ENCODE measurements at regions not wholly inside any gene's neighbourhood (a gene's known extent, or its start where the extent isn't known, plus 50 kb on each side); places are given as distances from the start of the nearest gene placed in this dataset.

DNA sequence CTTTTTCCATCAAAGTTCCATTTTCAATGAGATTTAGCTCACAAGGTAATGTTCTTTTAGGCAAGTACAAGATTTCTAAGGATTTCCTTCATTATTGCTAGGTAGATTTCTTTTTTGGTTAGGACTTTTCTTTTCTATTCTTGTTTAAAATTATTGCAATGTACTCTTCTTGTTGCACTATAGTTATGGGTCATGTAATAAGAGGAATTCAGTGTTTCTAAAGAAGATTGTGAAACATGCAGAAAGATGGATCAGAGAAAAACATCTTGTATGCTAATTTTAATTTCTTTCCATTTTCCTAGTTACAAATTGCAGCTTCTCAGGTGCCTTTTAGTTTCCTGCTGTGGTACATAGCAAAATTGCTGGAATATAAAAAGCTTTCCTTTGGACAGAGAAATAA is 56.1 kb downstream of the BTG1 start:
- no peak overlapping the region for H3K4me3 ChIP-seq (ENCODE audit: low read depth, low read length)
- no peak for DNase-seq (ENCODE audit: low read depth)

DNA sequence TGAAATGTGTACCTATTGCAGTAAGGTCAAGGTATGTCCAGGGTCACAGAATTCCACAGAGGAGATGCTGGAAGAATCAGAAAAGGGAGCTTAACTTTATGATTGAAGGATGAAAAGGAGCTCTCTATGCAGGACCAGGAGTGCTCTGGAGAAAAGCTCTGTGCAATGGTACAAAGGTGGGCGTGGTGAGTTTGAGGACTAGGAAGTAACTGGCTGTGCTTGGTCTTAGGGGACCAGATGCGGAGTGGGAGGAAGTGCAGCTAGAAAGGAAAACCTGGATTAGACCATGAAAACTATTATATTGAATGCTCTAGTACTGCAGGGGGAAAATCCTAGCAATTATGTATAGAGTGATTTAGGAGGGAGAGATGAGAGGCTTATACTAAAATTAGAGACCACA is 56.8 kb downstream of the BTG1 start:
- H3K4me3 ChIP-seq (ENCODE audit: low read depth, low read length): no peak overlapping the region
- DNase-seq (ENCODE audit: low read depth): no peak

DNA sequence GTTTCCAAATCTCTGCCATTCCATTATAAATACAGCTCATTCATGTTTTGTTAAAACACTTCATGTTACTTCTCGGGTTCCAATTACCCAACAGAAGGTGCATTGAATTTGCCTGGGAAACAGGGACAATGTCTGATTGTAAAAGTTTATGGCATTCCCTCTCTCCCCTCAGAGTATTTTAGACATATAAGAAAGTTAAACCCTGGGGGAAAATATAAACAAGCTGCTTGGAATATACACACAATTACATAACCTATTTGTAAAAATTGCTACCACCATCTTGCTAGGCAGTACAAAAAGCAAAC is 60.0 kb downstream of the BTG1 start:
- no peak for DNase-seq (ENCODE audit: low read depth)

DNA sequence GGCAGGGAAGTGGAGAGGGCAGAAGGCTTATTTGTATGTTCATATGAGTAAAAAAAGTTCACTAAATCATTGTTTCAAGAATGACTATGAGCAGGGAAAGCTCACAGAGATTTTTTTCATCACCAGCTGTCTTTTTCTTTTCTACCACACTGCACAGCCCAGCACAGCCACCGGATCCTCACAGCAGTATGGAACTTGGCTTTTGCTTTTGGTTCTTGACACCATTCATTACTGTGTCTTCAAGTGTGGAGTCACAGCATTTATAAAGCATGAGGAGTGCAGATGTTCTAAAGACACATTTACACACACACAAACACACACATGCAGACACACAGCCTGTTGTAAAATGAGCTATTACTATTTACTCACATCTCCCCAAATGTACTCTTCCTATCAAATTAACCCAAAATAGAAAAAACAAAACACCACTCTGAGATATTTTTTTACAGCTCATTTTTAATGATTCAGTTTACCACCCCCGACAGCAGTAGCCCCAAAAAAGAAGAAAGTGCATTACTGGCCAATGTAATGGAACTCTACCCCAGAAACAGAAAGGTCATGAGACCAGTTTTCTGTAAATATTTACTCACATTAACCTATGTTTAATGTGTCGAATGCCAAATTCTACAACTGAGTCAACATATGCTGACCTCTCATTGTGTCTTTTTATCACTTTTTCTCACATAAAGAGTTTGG is 60.5 kb downstream of the BTG1 start:
- no peak for DNase-seq (ENCODE audit: low read depth)

More for the DNA sequence above, 60.0 kb downstream of the BTG1 start:
- no peak overlapping the region for H3K4me3 ChIP-seq (ENCODE audit: low read depth, low read length)

DNA sequence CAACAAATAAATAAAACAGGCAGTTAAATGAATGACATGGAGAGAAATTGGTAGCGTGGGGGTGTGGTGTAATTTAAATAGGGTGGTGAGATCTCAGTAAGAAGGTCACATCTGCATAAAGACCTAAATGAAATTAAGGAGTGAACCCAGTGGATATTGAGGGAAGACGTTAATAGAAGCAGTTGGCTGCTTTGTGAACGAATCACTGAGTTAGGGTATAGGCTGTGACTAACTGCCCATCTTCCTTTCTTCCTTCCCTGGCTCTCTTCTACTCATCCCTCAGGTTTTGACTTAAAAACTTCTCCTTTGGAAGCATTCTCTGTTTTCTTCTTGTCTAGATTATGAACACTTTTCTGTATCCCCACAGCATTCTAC is 64.7 kb downstream of the BTG1 start:
- no peak overlapping the region for H3K4me3 ChIP-seq (ENCODE audit: low read depth, low read length)
- no peak for DNase-seq (ENCODE audit: low read depth)

More for the DNA sequence above, 60.5 kb downstream of the BTG1 start:
- no peak overlapping the region for H3K4me3 ChIP-seq (ENCODE audit: low read depth, low read length)

DNA sequence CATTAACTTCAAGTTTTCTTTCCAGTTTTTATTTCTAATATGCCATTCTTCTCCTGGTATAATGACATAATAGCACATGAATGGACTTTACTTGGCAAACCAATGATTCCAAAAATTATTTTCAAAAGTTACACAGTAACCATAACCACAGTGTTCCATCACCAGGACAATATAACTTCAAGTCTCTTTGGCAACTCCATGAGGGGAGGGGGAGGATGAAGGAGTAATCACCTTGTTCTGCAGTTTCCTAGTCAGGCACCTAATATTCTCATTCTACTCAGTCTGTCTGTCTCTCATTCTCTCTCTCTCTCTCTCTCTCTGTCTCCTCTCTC is 66.6 kb downstream of the BTG1 start:
- DNase-seq (ENCODE audit: low read depth): no peak
- no peak overlapping the region for H3K4me3 ChIP-seq (ENCODE audit: low read depth, low read length)

DNA sequence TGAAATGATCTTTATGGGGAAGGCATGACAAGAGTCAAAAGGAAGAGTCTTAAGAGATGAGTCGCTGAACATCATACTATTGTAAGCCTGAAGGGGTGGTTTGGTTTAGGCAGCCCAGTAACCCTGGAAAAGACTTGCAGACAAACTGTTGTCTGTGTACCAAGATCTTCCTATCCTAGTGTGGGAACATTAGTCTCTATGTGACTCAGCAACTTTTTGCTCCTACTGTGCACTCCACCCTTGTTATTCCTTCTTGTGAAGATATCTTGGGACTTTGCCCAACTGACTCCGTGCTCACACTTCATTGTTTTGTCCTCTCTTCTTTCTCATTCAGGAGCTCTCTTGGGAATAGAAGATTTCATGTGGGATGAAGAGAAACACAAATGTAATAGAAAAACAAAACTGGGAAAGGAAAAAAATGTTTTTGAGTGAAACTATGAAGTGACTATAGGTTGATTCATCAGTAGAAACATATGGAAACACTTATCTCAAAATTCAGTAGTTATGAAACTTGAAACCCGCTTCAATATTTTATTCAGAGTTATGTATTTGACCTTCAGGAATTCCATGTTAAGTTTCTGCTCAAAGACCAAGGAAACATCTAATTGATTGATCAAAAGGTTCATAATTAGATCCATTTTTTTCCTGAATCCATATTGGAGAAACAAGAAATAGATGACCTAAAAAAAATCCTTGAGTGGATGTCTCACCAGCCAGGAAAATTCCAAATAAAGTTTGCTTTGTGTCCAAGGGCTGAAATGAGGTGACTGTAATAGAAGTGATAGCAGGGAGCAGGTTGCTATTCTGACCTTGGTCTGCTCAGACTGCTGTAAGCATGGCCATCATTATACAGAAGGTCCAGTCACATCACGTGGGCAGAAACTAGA is 67.2 kb downstream of the BTG1 start:
- no peak overlapping the region for H3K4me3 ChIP-seq (ENCODE audit: low read depth, low read length)
- DNase-seq (ENCODE audit: low read depth): peak; percentile 100

DNA sequence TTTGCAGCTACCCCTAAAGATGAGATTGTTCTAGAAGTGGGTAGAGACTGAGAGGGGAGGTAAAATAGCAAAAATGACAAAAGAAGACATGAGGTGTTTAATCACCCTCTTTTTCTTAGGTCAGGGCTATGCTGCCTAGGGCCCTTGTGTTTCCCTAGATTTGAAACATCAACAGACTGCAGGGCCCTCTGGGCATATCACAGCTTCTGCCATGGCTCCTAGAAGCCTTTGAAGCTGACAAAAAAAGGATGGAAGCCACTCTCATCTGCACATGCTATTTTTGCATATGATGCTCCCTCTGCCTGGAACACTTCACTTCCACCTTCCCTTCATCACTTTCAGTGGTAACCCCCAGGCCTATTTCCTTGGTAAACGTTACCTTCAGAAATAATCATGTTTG is 68.1 kb downstream of the BTG1 start:
- no peak for DNase-seq (ENCODE audit: low read depth)
- H3K4me3 ChIP-seq (ENCODE audit: low read depth, low read length): no peak overlapping the region

DNA sequence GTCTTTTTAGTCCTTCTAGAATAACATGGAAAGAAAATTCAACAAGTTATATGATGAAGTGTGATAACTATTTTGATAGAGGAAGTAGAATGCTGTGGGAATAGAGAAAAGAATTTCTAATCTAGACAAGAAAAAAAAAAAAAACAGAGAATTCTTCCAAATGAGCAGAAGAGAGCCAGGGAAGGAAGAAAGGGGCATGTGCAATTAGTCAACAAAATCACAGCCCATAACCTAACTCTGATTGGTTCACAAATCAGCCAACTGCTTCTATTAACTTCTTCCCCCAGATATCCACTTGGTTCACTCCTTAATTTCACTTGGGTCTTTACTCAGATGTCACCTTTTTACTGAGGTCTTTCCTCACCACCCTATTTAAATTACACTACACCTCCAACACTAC is 69.5 kb downstream of the BTG1 start:
- DNase-seq (ENCODE audit: low read depth): no peak
- H3K4me3 ChIP-seq (ENCODE audit: low read depth, low read length): no peak overlapping the region

DNA sequence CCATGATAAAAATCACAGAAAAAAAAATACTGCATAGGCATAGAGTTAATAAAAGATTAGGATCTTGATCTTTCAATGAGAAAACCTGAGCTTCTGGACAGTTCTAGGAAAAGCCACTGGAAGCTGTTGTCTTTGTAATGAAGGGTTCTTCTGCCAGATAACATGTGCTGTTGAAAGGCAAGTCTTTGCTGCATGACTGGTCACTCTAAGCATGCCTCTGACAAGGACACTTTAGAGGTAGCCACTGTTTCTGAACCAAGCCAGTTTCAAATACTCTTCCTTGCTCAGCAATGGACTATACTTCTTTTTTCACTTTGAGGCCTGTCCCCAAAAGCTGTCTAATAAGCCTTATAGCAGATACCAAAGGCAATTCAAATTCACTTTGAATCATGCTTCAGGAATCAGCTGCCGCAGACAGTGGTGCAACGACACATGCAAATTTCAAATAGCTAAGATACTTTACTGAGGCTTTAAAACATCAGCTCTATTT is 70.2 kb downstream of the BTG1 start:
- peak; percentile 47 for DNase-seq (ENCODE audit: low read depth)
- no peak overlapping the region for H3K4me3 ChIP-seq (ENCODE audit: low read depth, low read length)

DNA sequence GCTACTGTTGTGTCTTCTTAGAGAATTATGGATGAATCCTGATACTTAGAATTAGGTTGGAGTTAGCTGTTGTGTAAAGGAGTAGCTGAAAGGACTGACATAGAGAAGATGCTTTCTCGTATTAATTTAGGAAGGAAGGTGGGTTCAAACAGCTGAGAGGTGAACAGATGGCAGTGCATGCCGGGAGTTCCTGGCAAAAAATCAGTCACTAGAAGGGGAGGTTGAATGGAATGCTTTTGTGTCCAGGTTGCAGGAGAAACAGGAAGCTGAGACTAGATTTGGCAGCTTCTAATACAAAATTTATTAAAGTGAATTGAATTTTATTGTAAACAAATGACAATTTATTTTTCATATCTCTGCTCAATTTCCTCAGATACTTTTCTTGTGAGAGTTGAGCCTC is 70.8 kb downstream of the BTG1 start:
- no peak for DNase-seq (ENCODE audit: low read depth)
- H3K4me3 ChIP-seq (ENCODE audit: low read depth, low read length): no peak overlapping the region

DNA sequence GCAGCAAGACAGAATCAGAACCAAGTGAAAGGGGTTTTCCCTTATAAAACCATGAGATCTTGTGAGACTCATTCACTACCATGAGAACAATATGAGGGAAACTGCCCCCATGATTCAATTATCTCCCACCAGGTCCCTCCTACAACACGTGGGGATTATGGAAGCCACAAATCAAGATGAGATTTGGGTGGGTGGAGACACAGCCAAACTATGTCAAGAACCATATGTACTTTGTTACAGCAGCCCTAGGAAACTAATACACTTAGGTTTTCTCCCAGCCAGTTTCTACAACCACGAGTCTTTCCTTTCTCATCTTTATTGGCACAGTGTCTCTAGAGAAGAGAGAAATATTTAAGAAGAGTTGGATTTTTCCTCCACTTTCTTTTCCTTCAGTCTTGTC is 72.6 kb downstream of the BTG1 start:
- H3K4me3 ChIP-seq (ENCODE audit: low read depth, low read length): no peak overlapping the region
- DNase-seq (ENCODE audit: low read depth): no peak

DNA sequence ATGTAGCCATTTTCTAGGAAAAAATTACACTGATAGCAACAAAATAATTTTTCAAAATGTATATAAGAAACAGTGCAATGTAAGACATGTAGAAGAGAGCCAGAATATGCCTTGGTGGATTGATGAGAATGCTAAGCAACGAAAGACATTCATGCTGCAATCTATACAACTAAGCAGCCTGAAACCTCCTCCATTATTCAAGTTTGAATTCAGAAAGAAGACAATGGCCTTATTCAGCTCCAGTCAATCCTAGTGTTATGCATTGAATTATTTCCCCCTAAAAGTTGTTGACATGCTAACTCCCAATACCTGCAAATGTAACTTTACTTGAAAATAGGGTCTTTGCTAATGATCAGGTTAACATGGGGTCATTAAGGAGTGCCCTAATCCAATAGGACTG is 73.5 kb downstream of the BTG1 start:
- no peak for DNase-seq (ENCODE audit: low read depth)
- H3K4me3 ChIP-seq (ENCODE audit: low read depth, low read length): no peak overlapping the region

DNA sequence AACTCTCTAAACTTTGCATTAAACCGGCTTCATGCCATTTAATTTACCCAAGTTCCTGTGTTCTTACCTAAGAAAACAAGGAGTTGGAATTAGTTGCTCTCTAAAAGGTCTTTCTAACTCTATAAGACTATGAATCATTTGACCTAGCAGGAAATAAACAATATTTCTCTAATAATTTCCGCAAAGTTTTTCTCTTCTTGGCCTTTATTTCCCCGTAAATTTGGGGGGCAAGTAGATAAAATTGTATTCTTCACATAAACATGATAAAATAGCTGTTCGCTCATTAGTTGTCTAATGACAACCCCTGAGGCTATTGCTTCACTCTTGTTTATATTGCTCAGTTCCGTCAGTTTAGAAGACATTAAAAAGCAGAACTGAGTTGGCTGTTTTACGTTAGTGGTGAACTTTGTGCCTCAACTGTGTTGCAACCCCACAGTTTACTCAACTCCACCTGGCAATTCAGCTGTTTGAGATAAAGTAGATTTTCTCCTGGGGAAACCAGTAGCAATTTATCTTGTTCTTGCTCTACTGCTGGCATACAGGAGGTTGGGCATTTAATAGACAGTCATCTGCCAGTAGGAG is 74.7 kb downstream of the BTG1 start:
- no peak overlapping the region for H3K4me3 ChIP-seq (ENCODE audit: low read depth, low read length)
- DNase-seq (ENCODE audit: low read depth): no peak

DNA sequence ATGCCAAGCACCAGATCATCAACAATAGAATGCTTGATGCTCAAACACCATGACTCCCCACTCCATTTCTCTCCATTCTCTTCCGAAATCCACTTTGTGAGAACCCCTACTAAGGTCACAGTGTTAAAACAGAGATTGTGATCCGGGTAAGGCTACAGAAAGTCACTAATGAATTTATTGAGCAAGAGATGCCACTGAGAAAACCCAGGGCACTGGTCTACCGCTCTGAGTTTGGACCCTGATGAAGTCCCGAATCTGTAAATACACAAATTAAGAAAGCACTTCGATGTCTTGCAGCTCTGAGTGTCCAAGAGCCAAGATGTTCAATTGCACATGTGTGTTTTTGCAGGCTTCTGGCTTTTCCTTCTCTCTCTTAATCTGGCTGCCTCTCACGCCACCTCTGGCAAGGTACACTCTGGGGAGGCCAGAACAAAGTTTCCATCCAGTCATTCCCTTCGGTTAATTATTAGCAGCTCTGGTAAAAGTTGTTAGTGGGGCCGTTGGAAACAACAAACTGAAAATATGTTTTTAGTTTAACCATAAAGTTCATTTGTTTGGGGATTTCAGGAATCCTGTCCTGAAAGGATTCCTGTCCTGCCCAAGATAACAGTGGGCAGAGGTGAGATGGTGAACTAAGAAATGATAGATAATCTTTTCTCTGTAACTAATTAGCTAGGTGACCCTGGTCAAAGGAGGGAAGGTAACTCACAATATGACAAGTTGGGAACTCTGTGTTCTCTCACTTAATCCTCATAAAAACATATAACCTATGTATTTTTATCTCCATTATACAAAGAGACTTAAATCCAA is 75.4 kb downstream of the BTG1 start:
- no peak for DNase-seq (ENCODE audit: low read depth)
- no peak overlapping the region for H3K4me3 ChIP-seq (ENCODE audit: low read depth, low read length)

DNA sequence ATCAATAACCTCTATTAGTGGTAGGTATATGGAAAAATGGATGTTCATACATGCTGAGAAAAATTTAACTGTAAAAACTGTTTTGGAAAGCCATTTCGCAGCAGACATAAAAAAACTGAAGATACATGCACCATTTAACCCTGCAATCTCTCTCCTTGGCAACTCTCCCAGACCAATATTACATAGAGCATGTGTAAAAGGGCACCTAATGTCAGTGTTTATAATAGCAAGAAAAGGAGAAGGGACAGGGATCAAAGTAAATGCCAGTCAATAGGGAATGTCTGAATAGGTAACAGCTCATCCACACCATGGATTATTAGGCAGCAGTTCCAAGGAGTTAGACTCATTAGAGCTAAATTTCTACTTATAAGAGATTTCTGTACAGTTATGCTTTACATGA is 77.2 kb downstream of the BTG1 start:
- DNase-seq (ENCODE audit: low read depth): no peak
- H3K4me3 ChIP-seq (ENCODE audit: low read depth, low read length): no peak overlapping the region

DNA sequence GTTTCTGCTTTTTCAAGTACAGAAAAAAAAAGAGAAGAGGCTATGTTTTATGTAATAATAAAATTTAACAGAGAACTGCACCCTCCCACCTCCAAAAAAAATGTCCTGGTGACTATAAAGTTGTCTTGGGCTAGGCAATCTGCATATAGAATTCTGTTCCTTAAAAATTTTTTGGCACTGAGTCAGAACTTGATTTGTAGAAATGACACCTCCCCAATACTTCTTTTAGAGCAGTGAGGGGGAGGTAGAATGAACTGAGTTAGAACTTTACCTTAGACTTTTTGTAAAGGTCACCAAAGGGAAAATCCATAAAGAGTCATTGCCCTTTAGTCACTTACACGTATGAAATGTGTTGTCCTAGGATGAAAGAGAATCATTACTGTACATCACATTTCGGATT is 80.0 kb downstream of the BTG1 start:
- DNase-seq (ENCODE audit: low read depth): no peak

DNA sequence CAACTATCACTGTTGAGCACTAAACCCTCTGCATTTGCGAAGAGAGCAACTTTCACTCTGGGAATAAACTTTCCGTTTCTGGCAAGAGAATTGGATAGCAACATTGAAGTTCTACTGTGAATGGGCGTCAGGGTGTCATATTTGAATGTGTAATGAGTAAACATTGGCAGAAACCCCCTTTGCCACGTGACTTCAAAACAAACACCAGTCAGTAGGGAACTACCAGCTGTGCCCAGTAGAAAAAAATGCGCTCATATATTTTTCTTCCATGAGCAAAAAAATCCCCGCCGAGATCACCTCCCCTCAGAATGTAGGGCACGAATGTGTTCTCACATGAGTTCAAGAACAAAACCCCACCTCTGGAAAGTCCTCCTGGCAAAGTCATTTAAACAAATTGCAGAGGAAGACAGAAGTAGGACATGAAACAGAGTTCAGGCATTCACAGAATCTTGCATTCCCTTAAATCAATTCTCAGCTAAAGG is 80.6 kb downstream of the BTG1 start:
- H3K4me3 ChIP-seq (ENCODE audit: low read depth, low read length): no peak overlapping the region
- DNase-seq (ENCODE audit: low read depth): no peak

More for the DNA sequence above, 80.0 kb downstream of the BTG1 start:
- no peak overlapping the region for H3K4me3 ChIP-seq (ENCODE audit: low read depth, low read length)

DNA sequence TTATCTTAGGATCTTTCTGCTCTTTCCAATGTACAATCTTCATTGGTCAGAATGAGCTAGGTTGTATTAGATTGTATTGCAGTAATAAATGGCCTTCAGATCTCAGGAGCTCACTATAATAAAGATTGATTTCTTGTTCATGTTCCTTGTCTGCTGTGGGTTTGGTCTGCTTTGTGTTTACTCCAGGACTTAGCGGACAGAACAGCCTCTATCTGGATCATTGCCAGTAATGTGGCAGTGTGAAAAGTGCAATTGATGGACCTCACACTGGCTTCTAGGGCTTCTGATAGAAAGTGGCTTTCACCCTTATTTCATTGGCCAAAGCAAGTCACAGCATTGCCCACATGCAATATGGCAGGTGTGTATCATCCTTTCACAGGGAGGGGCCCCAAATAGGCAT is 81.2 kb downstream of the BTG1 start:
- DNase-seq (ENCODE audit: low read depth): no peak
- H3K4me3 ChIP-seq (ENCODE audit: low read depth, low read length): no peak overlapping the region

DNA sequence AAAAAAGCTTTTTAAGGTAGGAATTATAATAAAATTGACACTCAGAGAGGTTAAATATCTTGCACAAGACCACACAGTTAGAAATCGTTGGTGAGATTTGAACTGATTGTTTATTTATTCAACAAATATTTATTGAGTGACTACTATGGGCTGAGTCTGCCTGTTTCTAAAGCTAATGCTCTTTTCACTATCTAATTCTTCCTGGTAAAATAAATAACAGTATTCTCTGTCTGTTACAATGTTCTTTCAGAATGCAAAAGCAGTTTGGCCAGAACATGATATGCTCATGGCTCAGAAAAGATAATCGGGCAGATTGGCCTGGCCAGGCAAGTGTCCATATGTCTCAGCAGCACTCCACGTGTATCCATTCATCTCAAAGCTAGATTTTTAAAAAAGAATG is 82.0 kb downstream of the BTG1 start:
- no peak overlapping the region for H3K4me3 ChIP-seq (ENCODE audit: low read depth, low read length)
- DNase-seq (ENCODE audit: low read depth): no peak
